Trophoblast cell (in vitro differentiated cells and primary cell): ENCODE measurements at regions not wholly inside any gene's neighbourhood (a gene's known extent, or its start where the extent isn't known, plus 50 kb on each side); places are given as distances from the start of the nearest gene placed in this dataset.

ENCODE experiments used
- DNase-seq, 2 donors: peaks; one replicate each; pipeline ENCODE4 v3.0.0-alpha.2; 2016
- H2AFZ ChIP-seq: 2 replicates; pipeline ENCODE4 v1.6.1; 2013; ENCODE audit warnings: low read length, moderate library complexity, mild to moderate bottlenecking; ENCODE audit not compliant: insufficient read depth, poor library complexity
- H2AK5ac ChIP-seq: 2 replicates; pipeline ENCODE4 v1.6.1; 2013; ENCODE audit warnings: mild to moderate bottlenecking, low read length
- H2BK120ac ChIP-seq: 2 replicates; pipeline ENCODE4 v1.6.1; 2013; ENCODE audit warnings: low read length, mild to moderate bottlenecking, moderate library complexity; ENCODE audit not compliant: insufficient read depth, poor library complexity
- H2BK12ac ChIP-seq: 2 replicates; pipeline ENCODE4 v1.6.1; 2013; ENCODE audit warnings: mild to moderate bottlenecking, low read length, moderate library complexity
- H2BK5ac ChIP-seq: 2 replicates; pipeline ENCODE4 v1.6.1; 2013; ENCODE audit warnings: low read length, low read depth, moderate library complexity, mild to moderate bottlenecking; ENCODE audit not compliant: poor library complexity
- H3K14ac ChIP-seq: 2 replicates; pipeline ENCODE4 v1.6.1; 2013; ENCODE audit warnings: mild to moderate bottlenecking, low read length
- H3K18ac ChIP-seq: 2 replicates; pipeline ENCODE4 v1.6.1; 2013; ENCODE audit warnings: mild to moderate bottlenecking, low read length
- H3K23ac ChIP-seq: 2 replicates; pipeline ENCODE4 v1.6.1; 2013; ENCODE audit warnings: low read length
- H3K27ac ChIP-seq: 2 replicates; pipeline ENCODE4 v1.5.1; 2013; ENCODE audit warnings: low read depth, mild to moderate bottlenecking, inconsistent platforms, low read length, moderate library complexity
- H3K27me3 ChIP-seq: 2 replicates; pipeline ENCODE4 v1.6.1; 2013; ENCODE audit warnings: inconsistent platforms, mild to moderate bottlenecking, low read length, moderate library complexity; ENCODE audit not compliant: insufficient read depth
- H3K36me3 ChIP-seq, 2 experiments: 1 replicate in 1 of 2; 2 replicates in 1 of 2; pipeline ENCODE4 v1.6.1; 2013; ENCODE audit warnings: low read length in 2 of 2, mild to moderate bottlenecking in 2 of 2, moderate library complexity in 1 of 2; ENCODE audit not compliant: insufficient read depth in 2 of 2, control insufficient read depth in 1 of 2
- H3K4ac ChIP-seq: 2 replicates; pipeline ENCODE4 v1.6.1; 2013; ENCODE audit warnings: low read depth, mild to moderate bottlenecking, low read length, moderate library complexity
- H3K4me1 ChIP-seq, 2 experiments: 1 replicate in 1 of 2; 2 replicates in 1 of 2; pipeline ENCODE4 v1.6.1; 2013; ENCODE audit warnings: low read length in 2 of 2, mild to moderate bottlenecking in 2 of 2, moderate library complexity in 1 of 2; ENCODE audit not compliant: insufficient read depth in 2 of 2, control insufficient read depth in 1 of 2
- H3K4me2 ChIP-seq: 2 replicates; pipeline ENCODE4 v1.6.1; 2013; ENCODE audit warnings: inconsistent platforms, mild to moderate bottlenecking, low read length, moderate library complexity
- H3K4me3 ChIP-seq: 2 replicates; pipeline ENCODE4 v1.5.1; 2013; ENCODE audit warnings: mild to moderate bottlenecking, low read depth, low read length, inconsistent platforms
- H3K79me1 ChIP-seq: one replicate; pipeline ENCODE4 v1.6.1; 2013; ENCODE audit warnings: low read length
- H3K79me2 ChIP-seq: 2 replicates; pipeline ENCODE4 v1.6.1; 2013; ENCODE audit warnings: low read length, mild to moderate bottlenecking; ENCODE audit not compliant: control insufficient read depth, insufficient read depth, poor library complexity
- H3K9ac ChIP-seq: 2 replicates; pipeline ENCODE4 v1.6.1; 2013; ENCODE audit warnings: mild to moderate bottlenecking, low read length
- H3K9me3 ChIP-seq: 2 replicates; pipeline ENCODE4 v1.6.1; 2013; ENCODE audit warnings: low read depth, mild to moderate bottlenecking, control low read depth, inconsistent platforms, low read length; ENCODE audit not compliant: insufficient read depth
- H4K12ac ChIP-seq: 2 replicates; pipeline ENCODE4 v1.6.1; 2013; ENCODE audit warnings: low read depth, mild to moderate bottlenecking, low read length, moderate library complexity
- H4K8ac ChIP-seq: 2 replicates; pipeline ENCODE4 v1.6.1; 2013; ENCODE audit warnings: low read depth, mild to moderate bottlenecking, low read length, moderate library complexity
- H4K91ac ChIP-seq: one replicate; pipeline ENCODE4 v1.6.1; 2013; ENCODE audit warnings: low read depth, mild to moderate bottlenecking, low read length, moderate library complexity
- WGBS: extraction: QIAGEN DNeasy Blood & Tissue Kit; methylation state at CpG from one replicate; pipeline ENCODE4 v1.1.7; 2013; ENCODE audit warnings: missing lambda C conversion rate; ENCODE audit not compliant: insufficient read length, insufficient coverage; ENCODE audit errors: extremely low coverage; 5-methylcytosine and 5-hydroxymethylcytosine counted together

- no peak overlapping the region for H3K18ac ChIP-seq
- H4K91ac ChIP-seq: no peak overlapping the region
- H2AK5ac ChIP-seq: no peak overlapping the region
- no peak overlapping the region for H2AFZ ChIP-seq
- peak; percentile 95 to 99 for DNase-seq
- no peak overlapping the region for H2BK5ac ChIP-seq
- no peak overlapping the region for H3K4me3 ChIP-seq
- H4K8ac ChIP-seq: no peak overlapping the region
- H3K4ac ChIP-seq: no peak overlapping the region
- H3K36me3 ChIP-seq: no peaks in the 10 kb centered on the region
- H2BK120ac ChIP-seq: no peak overlapping the region
- H3K27me3 ChIP-seq: no peaks in the 10 kb centered on the region
- peaks cover 20% of the 10 kb centered on the region for H3K79me1 ChIP-seq
- no peak overlapping the region for H2BK12ac ChIP-seq
- no peak overlapping the region for H4K12ac ChIP-seq
- no peak overlapping the region for H3K9ac ChIP-seq
- no peaks in the 10 kb centered on the region for H3K9me3 ChIP-seq
- no CpG with 5 or more reads among the region's 10 CpGs for WGBS
- peaks cover 8 to 20% of the 10 kb centered on the region in 2 experiments for H3K4me1 ChIP-seq
- H3K79me2 ChIP-seq: peaks cover 4% of the 10 kb centered on the region
- no peak overlapping the region for H3K23ac ChIP-seq
- peak overlapping the region; percentile 96 for H3K27ac ChIP-seq
- no peak overlapping the region for H3K14ac ChIP-seq
- H3K4me2 ChIP-seq: no peak overlapping the region
Observed at GRCh38 chr10:3852147-3852904, 67.3 kb upstream of the KLF6 start.

DNA sequence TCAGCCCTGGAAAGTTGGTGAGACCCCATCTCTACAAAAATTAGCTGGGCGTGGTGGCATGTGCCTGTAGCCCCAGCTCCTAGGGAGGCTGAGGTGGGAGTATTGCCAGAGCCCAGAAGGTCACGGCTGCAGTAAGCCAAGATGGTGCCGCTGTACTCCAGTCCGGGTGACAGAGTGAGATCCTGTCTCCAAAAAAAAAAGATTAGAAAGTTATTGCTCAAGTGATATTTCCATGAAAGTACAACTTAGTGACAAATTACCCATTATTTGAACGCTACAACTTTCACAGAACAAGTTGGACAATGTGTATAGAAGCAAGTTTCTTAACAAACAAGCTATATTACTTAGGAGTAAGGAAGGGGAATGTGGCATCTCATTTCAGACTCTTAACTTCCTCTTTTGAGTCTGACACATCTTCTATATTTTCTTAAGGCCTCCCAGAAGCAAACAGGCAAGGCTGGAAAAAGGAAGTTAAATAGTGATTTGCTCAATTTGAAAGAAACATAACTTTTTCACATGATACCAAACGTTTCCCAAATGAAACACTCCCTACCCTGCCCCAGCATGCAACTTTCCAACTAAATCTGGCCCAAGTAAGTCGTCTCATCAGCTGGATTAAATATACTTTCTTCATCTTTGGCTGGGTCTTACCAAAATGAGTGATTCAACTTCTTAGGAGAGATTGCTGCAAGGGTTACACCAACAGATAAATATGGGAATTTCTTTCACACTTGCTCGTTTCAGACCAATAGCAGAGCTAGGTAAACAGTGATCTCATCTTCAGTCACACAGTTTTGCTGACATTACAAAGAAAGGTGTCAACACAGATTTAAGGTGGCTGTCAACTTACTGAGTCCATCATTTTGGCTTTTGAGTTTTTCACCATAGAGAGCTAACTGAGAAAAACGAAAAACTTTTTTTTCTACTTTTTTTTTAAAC is 66.3 kb upstream of the KLF6 start:
- Histone ChIP-seq H3K79me1 (peaks cover 20% of the 10 kb centered on the region), H3K14ac (peak overlapping the region; percentile 78)
- no CpG with 5 or more reads among the region's 9 CpGs for WGBS

DNA sequence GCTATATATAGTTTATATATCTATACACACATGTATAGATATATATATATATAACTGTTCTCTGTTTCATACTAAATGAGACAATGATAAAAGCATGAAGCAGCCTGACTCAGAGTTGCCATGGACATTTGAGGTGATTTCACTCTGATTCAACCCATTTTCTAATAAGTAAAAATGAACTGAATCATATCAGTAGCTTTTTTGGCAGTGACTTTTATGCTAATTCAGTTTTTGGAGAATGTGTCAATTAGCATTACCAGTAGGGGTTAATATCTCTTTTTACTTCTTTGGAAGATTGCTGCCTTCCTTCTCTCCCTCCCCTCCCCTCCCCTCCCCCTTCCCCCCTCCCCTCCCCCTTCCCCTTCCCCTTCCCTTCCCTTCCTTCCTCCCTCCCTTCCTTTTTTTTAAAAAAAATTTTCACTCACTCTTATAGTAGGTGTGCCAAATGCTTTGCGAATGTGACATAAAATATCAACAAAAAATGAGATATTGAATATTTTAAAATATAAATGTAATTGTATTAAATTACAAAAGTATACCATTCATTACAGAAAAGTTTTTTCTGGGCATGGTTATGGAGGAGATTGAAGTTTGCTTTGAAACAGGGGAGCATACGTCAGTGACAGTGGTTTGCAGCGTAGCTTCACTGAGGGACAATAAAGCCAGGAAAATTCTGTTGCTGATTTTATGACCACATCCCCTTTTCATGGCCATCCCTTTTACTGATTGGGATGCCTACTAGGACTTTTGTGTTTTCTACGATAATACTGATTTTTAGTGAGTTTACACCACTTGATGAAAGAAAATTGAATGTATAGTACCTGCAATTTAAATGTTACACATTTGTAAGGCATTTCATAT is 64.0 kb upstream of the KLF6 start:
- Histone ChIP-seq H4K91ac (no peak overlapping the region), H2BK5ac (no peak overlapping the region), H3K14ac (no peak overlapping the region), H3K27me3 (no peaks in the 10 kb centered on the region), H3K18ac (no peak overlapping the region), H3K27ac (no peak overlapping the region), H2BK120ac (no peak overlapping the region), H3K36me3 (no peaks in the 10 kb centered on the region), H3K4me1 (peaks cover 8 to 14% of the 10 kb centered on the region in 2 experiments), H3K9ac (no peak overlapping the region), H3K23ac (no peak overlapping the region), H3K79me1 (peaks cover 16% of the 10 kb centered on the region), H2AFZ (no peak overlapping the region), H3K9me3 (no peaks in the 10 kb centered on the region), H3K79me2 (peaks cover 4% of the 10 kb centered on the region), H4K8ac (no peak overlapping the region), H3K4me2 (no peak overlapping the region), H2BK12ac (no peak overlapping the region), H3K4me3 (no peak overlapping the region), H4K12ac (no peak overlapping the region), H2AK5ac (no peak overlapping the region), H3K4ac (no peak overlapping the region)
- WGBS: no CpG with 5 or more reads among the region's 4 CpGs
- DNase-seq: peak in 1 of 2 donors; percentile 36

More for the DNA sequence above, 66.3 kb upstream of the KLF6 start:
- no peak overlapping the region for H3K23ac ChIP-seq
- peaks cover 8 to 20% of the 10 kb centered on the region in 2 experiments for H3K4me1 ChIP-seq
- H2BK120ac ChIP-seq: peak overlapping the region; percentile 91
- no peaks in the 10 kb centered on the region for H3K27me3 ChIP-seq
- no peak overlapping the region for H3K9ac ChIP-seq
- peak overlapping the region; percentile 34 for H3K4ac ChIP-seq
- H3K27ac ChIP-seq: peak overlapping the region; percentile 77
- peak overlapping the region; percentile 42 for H2BK5ac ChIP-seq
- H2AK5ac ChIP-seq: peak overlapping the region; percentile 3
- H2BK12ac ChIP-seq: peak overlapping the region; percentile 20
- no peaks in the 10 kb centered on the region for H3K36me3 ChIP-seq
- no peaks in the 10 kb centered on the region for H3K9me3 ChIP-seq
- DNase-seq: peak in 1 of 2 donors; percentile 72
- H3K4me3 ChIP-seq: no peak overlapping the region
- H4K91ac ChIP-seq: peak overlapping the region; percentile 74
- no peak overlapping the region for H2AFZ ChIP-seq
- H3K18ac ChIP-seq: peak overlapping the region; percentile 1
- H3K79me2 ChIP-seq: peaks cover 4% of the 10 kb centered on the region
- H4K8ac ChIP-seq: peak overlapping the region; percentile 68
- no peak overlapping the region for H4K12ac ChIP-seq
- H3K4me2 ChIP-seq: no peak overlapping the region
